Fibroblast of the conjunctiva (primary cell): ENCODE measurements at regions not wholly inside any gene's neighbourhood (a gene's known extent, or its start where the extent isn't known, plus 50 kb on each side); places are given as distances from the start of the nearest gene placed in this dataset.
"Not testable (repeated sequence)": the region's sequence is repeated elsewhere in the genome, so short reads cannot be mapped to it uniquely, and the experiment has no call there.

ENCODE experiments used
- DNase-seq: peaks from one replicate; pipeline ENCODE4 v3.0.0-alpha.2; 2010; ENCODE audit warnings: low read depth

- DNase-seq = no peak
Observed at GRCh38 chr4:151459375-151459774, 50.4 kb downstream of the FHIP1A start.

- no peak for DNase-seq
Observed at GRCh38 chr4:151460434-151460833, 51.5 kb downstream of the FHIP1A start.

GRCh38 chr4:151462554-151462953, 53.6 kb downstream of the FHIP1A start:
- no peak for DNase-seq

GRCh38 chr4:151468715-151469696, 60.0 kb downstream of the FHIP1A start:
- no peak for DNase-seq

- no peak for DNase-seq
Observed at GRCh38 chr4:151469970-151470369, 61.0 kb downstream of the FHIP1A start.

- DNase-seq = no peak
Observed at GRCh38 chr4:151471728-151472127, 62.8 kb downstream of the FHIP1A start.

GRCh38 chr4:151472297-151472696, 63.3 kb downstream of the FHIP1A start:
- DNase-seq = no peak

GRCh38 chr4:151472711-151473110, 63.7 kb downstream of the FHIP1A start:
- no peak for DNase-seq

GRCh38 chr4:151473521-151474097, 64.6 kb downstream of the FHIP1A start:
- no peak for DNase-seq

- no peak for DNase-seq
Observed at GRCh38 chr4:151475035-151475714, 66.2 kb downstream of the FHIP1A start.

- no peak for DNase-seq
Observed at GRCh38 chr4:151481813-151482212, 72.8 kb downstream of the FHIP1A start.

- peak; percentile 39 for DNase-seq
Observed at GRCh38 chr4:151484396-151485102, 75.6 kb downstream of the FHIP1A start.

GRCh38 chr4:151485541-151486131, 76.7 kb downstream of the FHIP1A start:
- DNase-seq = no peak

GRCh38 chr4:151486168-151486567, 77.2 kb downstream of the FHIP1A start:
- no peak for DNase-seq

- DNase-seq = no peak
Observed at GRCh38 chr4:151488968-151489367, 80.0 kb downstream of the FHIP1A start.

- no peak for DNase-seq
Observed at GRCh38 chr4:151489462-151490203, 80.7 kb downstream of the FHIP1A start.

- not testable (repeated sequence) for DNase-seq
Observed at GRCh38 chr4:151495612-151496011, 86.6 kb downstream of the FHIP1A start.

GRCh38 chr4:151511548-151511947, 102.6 kb downstream of the FHIP1A start:
- DNase-seq = not testable (repeated sequence)

GRCh38 chr4:151517896-151518295, 108.9 kb downstream of the FHIP1A start:
- no peak for DNase-seq

- no peak for DNase-seq
Observed at GRCh38 chr4:151518359-151518758, 109.4 kb downstream of the FHIP1A start.
